RWPE1 (cell line): ENCODE measurements at regions not wholly inside any gene's neighbourhood (a gene's known extent, or its start where the extent isn't known, plus 50 kb on each side); places are given as distances from the start of the nearest gene placed in this dataset.

Experiments used
- CTCF ChIA-PET: fragments of 350-600 bp; sonication (Branson Sonifier 250); formaldehyde crosslinking; extraction: SDS; loops from one replicate; lab custom pipeline; 2021; lab: Yijun Ruan, JAX
- POLR2A ChIA-PET: fragments of 400-600 bp; formaldehyde crosslinking; extraction: SDS; loops from one replicate; lab custom pipeline; 2020; ENCODE audit warnings: antibody characterized with exemption; ENCODE audit not compliant: low non-redundant PET; lab: Yijun Ruan, JAX
- DNase-seq: peaks from one replicate; pipeline ENCODE4 v3.0.0; 2012; ENCODE audit warnings: low spot score
- H3K27ac ChIP-seq: fragments of 450-650 bp; 2 replicates; pipeline ENCODE4 v1.5.1; 2017
- CTCF ChIP-seq: fragments of 450-650 bp; conservative IDR thresholded peaks from 2 replicates; pipeline ENCODE4 v1.5.1; 2017; ENCODE audit warnings: low read depth, mild to moderate bottlenecking

- H3K27ac ChIP-seq, result peak overlapping the region; percentile 84; the same call in 1 of the 2 replicates
- CTCF ChIA-PET, result interaction anchor here (0.5 to 1.5 kb wide), 5 partner anchors 60 to 204 kb away, joined by 3 to 4 read pairs (median 3); no protein-coding TSS in a partner anchor
- POLR2A ChIA-PET, result no interaction called here
- no peak for DNase-seq
- no peak for TF ChIP-seq CTCF
Measured at GRCh38 chr14:103186909-103187586, 63.8 kb downstream of the TNFAIP2 start.

- no peak overlapping the region for H3K27ac ChIP-seq
- no peak for DNase-seq
- POLR2A ChIA-PET, result no interaction called here
- CTCF ChIA-PET, result interaction anchor here (0.5 to 1.5 kb wide), 3 partner anchors 83 to 203 kb away, joined by 3 to 4 read pairs (median 4); no protein-coding TSS in a partner anchor
- no peak for TF ChIP-seq CTCF
Measured at GRCh38 chr14:103187911-103188310, 64.7 kb downstream of the TNFAIP2 start.

GRCh38 chr14:103188810-103189480 lies 65.7 kb downstream of the TNFAIP2 start:
- DNase-seq, result no peak
- TF ChIP-seq CTCF, result peak; percentile 35
- CTCF ChIA-PET, result interaction anchor here (0.6 to 0.7 kb wide), 3 partner anchors 139 to 1489 kb away, joined by 3 to 6 read pairs (median 3); no protein-coding TSS in a partner anchor

GRCh38 chr14:103189481-103190470 lies 66.5 kb downstream of the TNFAIP2 start:
- no peak for DNase-seq
- POLR2A ChIA-PET, result no interaction called here
- CTCF ChIA-PET, result interaction anchor here (0.6 to 0.7 kb wide), 2 partner anchors 308 to 1488 kb away, joined by 3 read pairs; no protein-coding TSS in a partner anchor
- TF ChIP-seq CTCF, result no peak
- H3K27ac ChIP-seq, result no peak overlapping the region

More at GRCh38 chr14:103188810-103189480, 65.7 kb downstream of the TNFAIP2 start:
- POLR2A ChIA-PET, result no interaction called here
- no peak overlapping the region for H3K27ac ChIP-seq

GRCh38 chr14:103190741-103191140 lies 67.5 kb downstream of the TNFAIP2 start:
- ChIA-PET CTCF (no interaction called here), POLR2A (no interaction called here)
- TF ChIP-seq CTCF, result no peak
- no peak overlapping the region for H3K27ac ChIP-seq
- no peak for DNase-seq

GRCh38 chr14:103191844-103192243 lies 68.6 kb downstream of the TNFAIP2 start:
- no peak for TF ChIP-seq CTCF
- ChIA-PET CTCF (no interaction called here), POLR2A (no interaction called here)
- H3K27ac ChIP-seq, result no peak overlapping the region
- DNase-seq, result no peak
